Endothelial cell of umbilical vein (primary cell): ENCODE measurements at regions not wholly inside any gene's neighbourhood (a gene's known extent, or its start where the extent isn't known, plus 50 kb on each side); places are given as distances from the start of the nearest gene placed in this dataset.

Experiments used
- BruUV-seq: library from RNA; stranded (reverse); fragments of 400-500 nt; replicated peaks from 2 replicates; lab custom pipeline; 2021; lab: Mats Ljungman, UMichigan
- CTCF ChIA-PET: fragments of 300-600, 350-600 bp; sonication (Branson Sonifier 250); formaldehyde crosslinking; loops from one replicate; lab custom pipeline; 2021; ENCODE audit warnings: antibody characterized with exemption, inconsistent platforms; lab: Charles Lee
- POLR2A ChIA-PET: fragments of 300-600, 350-600 bp; sonication (Branson Sonifier 250); formaldehyde crosslinking; loops from one replicate; lab custom pipeline; 2021; ENCODE audit warnings: antibody characterized with exemption, inconsistent platforms; lab: Charles Lee
- DNase-seq: peaks from one replicate; pipeline ENCODE4 v3.0.0-alpha.2; 2011; ENCODE audit warnings: low read depth, low spot score
- FAIRE-seq: peaks from 2 replicates; lab custom pipeline; 2011; peaks lifted over from hg19 to GRCh38; lab: Jason Lieb, UNC
- H2AFZ ChIP-seq: 2 replicates; pipeline ENCODE4 v1.6.0; 2012; ENCODE audit warnings: low read depth, low read length, control low read depth, inconsistent platforms
- H3K27ac ChIP-seq: 2 replicates; pipeline ENCODE4 v1.5.1; 2011; ENCODE audit warnings: low read depth, mild to moderate bottlenecking, control low read depth, low read length, moderate library complexity; ENCODE audit not compliant: insufficient read depth
- H3K27me3 ChIP-seq, 2 experiments: 2 replicates each; pipeline versions ENCODE4 v1.6.0 to v1.6.1; 2011; ENCODE audit warnings: low read length in 2 of 2, mixed read lengths in 1 of 2; ENCODE audit not compliant: control insufficient read depth in 2 of 2, insufficient read depth in 2 of 2
- H3K36me3 ChIP-seq, 2 experiments: 2 replicates in 1 of 2; 3 replicates in 1 of 2; pipeline ENCODE4 v1.5.1; 2011; ENCODE audit warnings: low read length in 2 of 2, mild to moderate bottlenecking in 1 of 2, moderate library complexity in 1 of 2; ENCODE audit not compliant: control insufficient read depth in 2 of 2, insufficient read depth in 2 of 2; ENCODE audit errors: extremely low read depth in 1 of 2
- H3K4me1 ChIP-seq: 3 replicates; pipeline ENCODE4 v1.5.1; 2011; ENCODE audit warnings: mild to moderate bottlenecking, low read length; ENCODE audit not compliant: control insufficient read depth, insufficient read depth; ENCODE audit errors: extremely low read depth
- H3K4me2 ChIP-seq: 2 replicates; pipeline ENCODE4 v1.6.1; 2011; ENCODE audit warnings: low read length, control low read depth, mixed read lengths; ENCODE audit not compliant: insufficient read depth
- H3K4me3 ChIP-seq, 3 experiments: fragments of 200-600 bp in 1 of 3; sonication (generic), shearing (Covaris generic) in 1 of 3; replicated peaks in 1 of 3; 2 replicates each; pipeline ENCODE4 v1.5.1; 2011 to 2016; ENCODE audit warnings: control low read depth in 3 of 3, low read length in 3 of 3, mild to moderate bottlenecking in 2 of 3, inconsistent platforms in 1 of 3, low read depth in 1 of 3, moderate library complexity in 1 of 3; ENCODE audit not compliant: insufficient read depth in 1 of 3
- H3K79me2 ChIP-seq: 2 replicates; pipeline ENCODE4 v1.6.0; 2012; ENCODE audit warnings: low read length, inconsistent platforms; ENCODE audit not compliant: control insufficient read depth, insufficient read depth
- H3K9ac ChIP-seq: replicated peaks from 2 replicates; pipeline ENCODE3; 2011; ENCODE audit warnings: low read length, control low read depth; ENCODE audit not compliant: insufficient read depth; ENCODE audit errors: extremely low read depth
- H3K9me1 ChIP-seq: replicated peaks from 3 replicates; pipeline ENCODE4 v1.6.0; 2011; ENCODE audit warnings: mild to moderate bottlenecking, low read length; ENCODE audit not compliant: control insufficient read depth, insufficient read depth; ENCODE audit errors: extremely low read depth
- H3K9me3 ChIP-seq: replicated peaks from 2 replicates; pipeline ENCODE4 v1.5.1; 2012; ENCODE audit warnings: low read length, inconsistent platforms; ENCODE audit not compliant: control insufficient read depth, insufficient read depth
- H4K20me1 ChIP-seq: replicated peaks from 2 replicates; pipeline ENCODE3; 2011; ENCODE audit warnings: mild to moderate bottlenecking, low read length; ENCODE audit not compliant: control insufficient read depth, insufficient read depth; ENCODE audit errors: extremely low read depth
- CTCF ChIP-seq, 2 donors: IDR thresholded peaks; 1 replicate in 1 of 2; 2 replicates in 1 of 2; pipeline ENCODE4 v1.5.1; 2011; ENCODE audit warnings: low read length in 2 of 2, mild to moderate bottlenecking in 2 of 2, moderate library complexity in 2 of 2, control low read depth in 1 of 2, inconsistent platforms in 1 of 2, low read depth in 1 of 2; ENCODE audit not compliant: insufficient read depth in 1 of 2; ENCODE audit errors: extremely low read depth in 1 of 2
- EZH2 ChIP-seq: IDR thresholded peaks from 2 replicates; pipeline ENCODE4 v1.6.1; 2012; ENCODE audit warnings: borderline replicate concordance, low read depth, mild to moderate bottlenecking, moderate library complexity, low read length, inconsistent platforms; ENCODE audit not compliant: severe bottlenecking
- FOS ChIP-seq: IDR thresholded peaks from 2 replicates; pipeline ENCODE4 v1.6.1; 2011; ENCODE audit warnings: mild to moderate bottlenecking, low read length, moderate library complexity, borderline replicate concordance; ENCODE audit not compliant: insufficient read depth
- GATA2 ChIP-seq: IDR thresholded peaks from 2 replicates; pipeline ENCODE4 v1.7.0; 2011; ENCODE audit warnings: low read depth, mild to moderate bottlenecking, moderate library complexity, mixed read lengths, low read length; ENCODE audit not compliant: insufficient read length, insufficient read depth
- JUN ChIP-seq: IDR thresholded peaks from 2 replicates; pipeline ENCODE4 v1.6.1; 2011; ENCODE audit warnings: borderline replicate concordance, low read depth; ENCODE audit not compliant: insufficient read length, insufficient read depth
- MYC ChIP-seq: IDR thresholded peaks from one replicate; pipeline ENCODE4 v1.6.1; 2011; ENCODE audit warnings: mild to moderate bottlenecking, low read depth, low read length
- POLR2AphosphoS5 ChIP-seq: IDR thresholded peaks from 2 replicates; pipeline ENCODE4 v1.6.1; 2012; ENCODE audit warnings: low read depth, mild to moderate bottlenecking, control low read depth, low read length, moderate library complexity; ENCODE audit not compliant: insufficient read depth
- dilution Hi-C: fragments of 300-500 bp; cut with MboI; formaldehyde crosslinking; loops from one replicate; pipeline ENCODE4 v1.15.0; 2019; ENCODE audit warnings: low sequenced_read_pairs; ENCODE audit not compliant: extremely low pct_ligation_motif_present
- intact Hi-C: fragments of 100-400 bp; cut with micrococcal nuclease; formaldehyde crosslinking; loops from one replicate; pipeline ENCODE4 v1.10.0; 2022

GRCh38 chr12:113634982-113635381 is 163.3 kb upstream of the LHX5 start:
- no peak for TF ChIP-seq FOS
- TF ChIP-seq CTCF (IDR thresholded peaks at IDR 0.05; ENCODE audit: extremely low read depth in 1 of 2, insufficient read depth in 1 of 2, low read depth in 1 of 2, low read length in 2 of 2) = no peak
- TF ChIP-seq MYC = no peak
- no peak for TF ChIP-seq EZH2
- TF ChIP-seq POLR2AphosphoS5 = no peak
- no peak for TF ChIP-seq JUN
- TF ChIP-seq GATA2 = no peak
- Histone ChIP-seq H3K79me2 (no peaks in the 10 kb centered on the region), H3K9me3 (no peaks in the 10 kb centered on the region), H3K27me3 (no peaks in the 10 kb centered on the region), H3K27ac (no peak overlapping the region), H3K9me1 (no peaks in the 10 kb centered on the region), H3K9ac (no peak overlapping the region), H3K4me3 (no peak overlapping the region), H2AFZ (no peak overlapping the region), H3K36me3 (no peaks in the 10 kb centered on the region), H3K4me1 (no peaks in the 10 kb centered on the region), H3K4me2 (no peak overlapping the region), H4K20me1 (no peaks in the 10 kb centered on the region)
- FAIRE-seq (no peak), DNase-seq (no peak)
- BruUV-seq = no TSS peak
- intact Hi-C loops (no loop called here), dilution Hi-C loops (no loop called here)
- ChIA-PET POLR2A (no interaction called here), CTCF (interaction anchor here (0.6 kb wide), 1 partner anchor 94 kb away, joined by 3 read pairs; no protein-coding TSS in a partner anchor)
